Activated CD4-positive, alpha-beta T cell treated with anti-CD3 and anti-CD28 coated beads, Interleukin-2, amount 50 U/mL, for 24 hours (primary cell): ENCODE measurements at regions not wholly inside any gene's neighbourhood (a gene's known extent, or its start where the extent isn't known, plus 50 kb on each side); places are given as distances from the start of the nearest gene placed in this dataset.

ENCODE experiments used
- DNase-seq, 2 donors: peaks; one replicate each; pipeline ENCODE4 v3.0.0-alpha.2; 2020; ENCODE audit warnings: low read depth in 1 of 2, low spot score in 1 of 2

DNA sequence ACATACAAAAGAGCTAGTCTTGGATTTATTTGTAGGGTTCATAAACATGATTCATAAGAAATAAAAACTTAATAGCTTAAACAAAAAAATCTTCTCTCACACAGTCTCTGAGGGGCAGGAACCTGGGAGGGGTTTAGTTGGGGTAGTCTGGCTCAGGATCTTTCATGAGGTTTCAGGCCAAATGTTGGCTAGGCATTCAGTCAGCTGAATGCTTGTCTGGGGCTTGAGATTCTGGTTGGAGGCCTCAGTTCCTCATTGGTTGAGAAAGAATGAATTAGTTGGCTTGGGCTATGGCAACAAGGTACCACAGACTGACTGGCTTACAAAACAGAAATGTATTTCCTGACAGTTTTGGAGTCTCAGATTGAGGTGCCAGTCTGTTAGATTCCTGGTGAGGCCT is 74.3 kb downstream of the ANKRD7 start:
- DNase-seq, result no peak

DNA sequence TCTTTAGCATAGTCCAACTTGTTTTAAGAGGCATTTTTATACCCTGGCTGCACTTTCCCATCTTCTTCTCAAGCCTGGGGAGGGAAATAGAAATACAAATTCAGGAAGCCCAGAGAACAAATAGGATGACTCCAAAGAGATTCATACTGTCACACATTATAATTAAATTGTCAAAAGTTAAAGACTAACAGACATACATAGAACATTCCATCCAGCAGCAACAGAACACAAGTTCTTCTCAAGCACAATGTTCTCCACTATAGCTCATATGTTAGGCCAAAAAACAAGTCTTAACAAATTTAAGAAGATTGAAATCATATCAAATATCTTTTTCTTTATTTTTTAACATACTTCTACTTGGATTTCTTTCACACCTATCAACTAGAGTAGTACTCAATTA is 75.7 kb downstream of the ANKRD7 start:
- DNase-seq, result no peak

GRCh38 chr7:118304100-118304499 is 79.6 kb downstream of the ANKRD7 start:
- no peak for DNase-seq

DNA sequence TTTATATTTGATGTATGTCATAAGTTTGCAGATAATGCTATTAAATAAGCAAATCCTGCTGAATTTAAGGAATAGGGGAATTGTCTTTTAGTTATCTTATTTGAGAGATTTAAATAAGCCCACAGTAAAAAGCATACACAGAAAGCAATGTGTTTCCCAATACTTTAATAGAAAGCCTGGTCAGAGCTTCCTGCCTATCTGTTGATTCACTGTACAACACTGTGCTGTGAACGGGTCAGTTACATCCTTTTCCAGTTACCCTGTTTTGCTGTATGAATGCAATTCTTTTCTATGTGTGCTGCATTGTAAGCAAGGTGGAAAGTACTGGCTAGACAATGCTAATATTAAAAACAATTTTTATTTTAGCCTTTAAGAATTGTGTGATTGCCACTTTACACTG is 81.2 kb downstream of the ANKRD7 start:
- no peak for DNase-seq

- no peak for DNase-seq
These were observed 82.3 kb downstream of the ANKRD7 start for GRCh38 chr7:118306771-118307170.

- no peak for DNase-seq
These were observed 86.8 kb downstream of the ANKRD7 start for GRCh38 chr7:118311121-118311836.

- no peak for DNase-seq
These were observed 87.5 kb downstream of the ANKRD7 start for GRCh38 chr7:118312051-118312450.

GRCh38 chr7:118312966-118313365 is 88.5 kb downstream of the ANKRD7 start:
- no peak for DNase-seq

GRCh38 chr7:118324790-118325449 is 100.4 kb downstream of the ANKRD7 start:
- no peak for DNase-seq

GRCh38 chr7:118325450-118325808 is 100.9 kb downstream of the ANKRD7 start:
- no peak for DNase-seq

DNA sequence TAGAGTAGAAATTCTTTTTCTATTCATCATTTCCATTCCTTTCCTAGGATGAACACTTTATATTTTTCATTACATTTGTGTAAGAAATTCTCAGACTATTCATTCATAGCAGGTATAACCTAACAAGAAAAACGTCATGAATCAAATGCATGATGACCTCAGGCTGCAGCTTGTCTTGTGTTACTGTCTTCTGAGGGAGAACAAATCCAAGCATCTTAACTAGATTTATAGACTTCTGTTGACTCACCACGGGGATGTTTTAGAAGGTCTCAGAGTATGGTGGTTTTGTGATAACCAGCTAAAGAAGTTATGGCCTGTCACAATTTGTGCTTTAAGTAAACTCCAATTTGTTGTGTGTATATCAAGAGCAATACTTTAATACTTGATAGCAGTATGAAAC is 102.7 kb downstream of the ANKRD7 start:
- no peak for DNase-seq

DNA sequence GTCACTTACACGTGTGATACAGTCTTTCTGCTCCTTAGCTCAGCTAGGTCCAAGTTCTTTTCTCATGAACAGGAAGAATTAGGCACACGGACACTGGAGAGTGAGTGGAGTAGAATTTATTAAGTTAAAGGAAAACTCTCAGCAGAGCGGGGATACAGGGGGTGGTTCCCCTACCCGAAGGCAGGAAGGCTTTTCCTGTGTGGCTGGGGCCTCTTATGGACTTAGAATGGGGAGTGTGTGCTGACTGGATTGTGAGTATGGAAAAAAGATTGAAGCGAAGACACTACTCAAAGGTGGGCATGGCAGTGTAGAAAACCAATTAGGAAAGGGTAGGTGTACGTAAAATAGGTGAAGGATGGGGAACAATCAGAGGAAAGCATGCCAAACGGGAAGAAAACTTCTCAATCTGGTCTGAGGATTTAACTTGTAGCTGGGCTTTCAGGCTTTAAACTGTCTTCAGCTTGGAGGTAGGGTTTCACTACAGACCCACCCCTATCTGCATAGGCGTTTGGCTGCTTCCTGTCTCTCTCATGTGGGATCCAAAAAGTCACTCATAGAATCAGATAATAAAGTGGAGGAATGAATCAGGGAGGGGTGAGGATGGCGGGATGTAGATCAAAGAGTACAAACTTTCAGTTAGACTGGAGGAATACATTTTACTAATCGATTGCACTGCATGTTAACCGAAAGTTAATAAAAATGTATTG is 104.2 kb downstream of the ANKRD7 start:
- DNase-seq, result no peak

- no peak for DNase-seq
These were observed 105.9 kb downstream of the ANKRD7 start for GRCh38 chr7:118330388-118330787.

DNA sequence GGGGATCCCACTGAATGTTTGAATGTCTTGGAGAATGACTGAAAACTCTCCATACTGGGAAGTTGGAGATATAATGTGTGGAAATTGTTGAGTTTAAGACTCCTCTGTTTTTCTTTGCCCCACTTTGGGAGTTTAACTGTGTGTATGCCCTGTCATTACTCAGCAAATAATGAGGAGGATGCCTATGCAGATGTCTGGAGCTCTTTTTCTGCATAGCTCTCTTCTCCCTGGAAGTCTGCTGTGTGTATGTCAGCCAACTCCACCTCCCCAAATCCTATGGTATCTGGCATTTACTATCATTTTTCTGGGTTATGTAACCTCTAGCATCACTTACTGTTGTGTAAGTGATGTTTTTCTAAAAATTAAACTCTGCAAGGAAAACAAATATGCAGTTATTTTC is 122.2 kb downstream of the ANKRD7 start:
- no peak for DNase-seq

- DNase-seq, result no peak
These were observed 125.1 kb downstream of the ANKRD7 start for GRCh38 chr7:118349604-118350003.

GRCh38 chr7:118350260-118350659 is 125.8 kb downstream of the ANKRD7 start:
- DNase-seq, result no peak

GRCh38 chr7:118352867-118353453 is 128.5 kb downstream of the ANKRD7 start:
- DNase-seq, result no peak

- DNase-seq, result no peak
These were observed 141.9 kb downstream of the ANKRD7 start for GRCh38 chr7:118366363-118366762.

GRCh38 chr7:118368958-118369357 is 144.5 kb downstream of the ANKRD7 start:
- DNase-seq, result no peak

GRCh38 chr7:118369987-118370386 is 145.5 kb downstream of the ANKRD7 start:
- no peak for DNase-seq

- no peak for DNase-seq
These were observed 148.0 kb downstream of the ANKRD7 start for GRCh38 chr7:118372530-118372929.

DNA sequence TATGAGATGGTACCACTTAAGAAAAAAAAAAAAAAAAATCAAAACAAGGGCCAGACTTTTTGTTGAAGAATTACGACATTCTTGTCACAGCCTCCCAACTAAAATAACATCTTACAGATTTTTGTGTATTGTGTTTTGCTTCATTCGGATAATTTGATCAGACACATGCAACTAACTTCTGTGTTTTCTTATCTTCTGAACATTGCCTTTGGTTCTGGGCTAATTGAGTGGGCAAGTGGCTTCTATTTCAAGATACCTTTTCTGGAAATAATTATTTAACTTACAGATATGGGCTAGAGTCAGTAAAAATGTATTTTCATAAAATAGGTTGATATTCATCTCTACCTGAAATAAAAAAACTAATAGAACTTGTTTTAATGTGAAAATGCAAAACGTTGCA is 165.1 kb downstream of the ANKRD7 start:
- DNase-seq, result no peak
